Panc1 (cell line): ENCODE measurements at regions not wholly inside any gene's neighbourhood (a gene's known extent, or its start where the extent isn't known, plus 50 kb on each side); places are given as distances from the start of the nearest gene placed in this dataset.
A peak's percentile ranks its signal among the peaks of the same experiment; 100 is the strongest.

ENCODE experiments used
- ATAC-seq: fragments of 200-7000 bp; cut with Tn5 transposase; 2 replicates; pipeline ENCODE4 v1.9.1; 2020; ENCODE audit warnings: mild to moderate bottlenecking, moderate library complexity
- BruUV-seq: library from RNA; stranded (reverse); fragments of 400-500 nt; replicated peaks from 2 replicates; lab custom pipeline; 2021; lab: Mats Ljungman, UMichigan
- CTCF ChIA-PET: fragments of 300-600 bp; sonication (Branson Sonifier 250); formaldehyde crosslinking; loops from one replicate; lab custom pipeline; 2022; ENCODE audit warnings: antibody characterized with exemption; lab: Charles Lee
- POLR2A ChIA-PET: fragments of 300-600 bp; sonication (Branson Sonifier 250); formaldehyde crosslinking; loops from one replicate; lab custom pipeline; 2022; ENCODE audit warnings: antibody characterized with exemption; lab: Charles Lee
- DNase-seq: peaks from one replicate; pipeline ENCODE4 v3.0.0-alpha.2; 2010; ENCODE audit warnings: low read depth, low spot score
- H3K27ac ChIP-seq: 2 replicates; pipeline ENCODE4 v1.5.1; 2011; ENCODE audit warnings: mild to moderate bottlenecking, low read length, inconsistent platforms
- H3K27me3 ChIP-seq: fragments of 200-500 bp; sonication (Bioruptor generic); 2 replicates; pipeline ENCODE4 v1.6.0; 2014; ENCODE audit warnings: low read length, inconsistent platforms; ENCODE audit not compliant: control insufficient read depth, insufficient read depth
- H3K36me3 ChIP-seq: fragments of 200-500 bp; sonication (Bioruptor generic); 2 replicates; pipeline ENCODE4 v1.5.1; 2014; ENCODE audit warnings: inconsistent platforms, mild to moderate bottlenecking, low read length, moderate library complexity; ENCODE audit not compliant: control insufficient read depth, insufficient read depth
- H3K4me1 ChIP-seq: 2 replicates; pipeline ENCODE4 v1.5.1; 2011; ENCODE audit warnings: inconsistent platforms, mild to moderate bottlenecking, low read length, moderate library complexity; ENCODE audit not compliant: control insufficient read depth, insufficient read depth
- H3K4me3 ChIP-seq, 2 experiments: 2 replicates each; pipeline ENCODE4 v1.5.1; 2011 to 2012; ENCODE audit warnings: low read depth in 2 of 2, low read length in 2 of 2, mild to moderate bottlenecking in 2 of 2, inconsistent platforms in 1 of 2, moderate library complexity in 1 of 2
- H3K9me3 ChIP-seq: fragments of 200-500 bp; sonication (Bioruptor generic); 2 replicates; pipeline ENCODE4 v1.5.1; 2014; ENCODE audit warnings: low read depth, mild to moderate bottlenecking, inconsistent platforms, low read length, moderate library complexity; ENCODE audit not compliant: control insufficient read depth, insufficient read depth
- POLR2AphosphoS5 ChIP-seq: IDR thresholded peaks from 2 replicates; pipeline ENCODE4 v1.6.1; 2012; ENCODE audit warnings: mild to moderate bottlenecking, low read depth, low read length, moderate library complexity
- SIN3A ChIP-seq: IDR thresholded peaks from 2 replicates; pipeline ENCODE4 v1.6.1; 2012; ENCODE audit warnings: low read depth, mild to moderate bottlenecking, low read length, moderate library complexity, borderline replicate concordance; ENCODE audit not compliant: insufficient read depth
- TCF7L2 ChIP-seq: IDR thresholded peaks from 2 replicates; pipeline ENCODE4 v1.6.1; 2011; ENCODE audit warnings: mild to moderate bottlenecking, low read depth, low read length, inconsistent platforms
- in situ Hi-C: cut with HindIII; loops from 2 replicates; pipeline ENCODE4 v1.10.0; 2016; ENCODE audit warnings: low sequenced_read_pairs, low pct_unique_long_range_greater_than_20kb
- intact Hi-C: fragments of 100-400 bp; cut with micrococcal nuclease; formaldehyde crosslinking; loops from one replicate; pipeline ENCODE4 v1.10.0; 2022; ENCODE audit not compliant: unreplicated experiment
- TF ChIP-seq, protein P1 (sequence below): fragments of 450-650 bp; IDR thresholded peaks from 2 replicates; pipeline ENCODE4 v1.5.1; 2017; ENCODE audit warnings: mild to moderate bottlenecking
- TF ChIP-seq, protein P2 (sequence below), 2 experiments: IDR thresholded peaks; 2 replicates each; pipeline ENCODE4 v1.6.1; 2011 to 2012; ENCODE audit warnings: low read depth in 2 of 2, control low read depth in 1 of 2, low read length in 1 of 2, mild to moderate bottlenecking in 1 of 2, moderate library complexity in 1 of 2; ENCODE audit not compliant: insufficient read depth in 1 of 2

- ChIA-PET POLR2A (no interaction called here), CTCF (no interaction called here)
- no peak overlapping the region for H3K4me3 ChIP-seq
- no peaks in the 10 kb centered on the region for H3K4me1 ChIP-seq
- in situ Hi-C loops, result no loop called here
- H3K9me3 ChIP-seq, result no peaks in the 10 kb centered on the region
- intact Hi-C loops, result no loop called here
- H3K27ac ChIP-seq, result no peak overlapping the region
- no peak for TF ChIP-seq POLR2AphosphoS5
- TF ChIP-seq, protein P1, sequence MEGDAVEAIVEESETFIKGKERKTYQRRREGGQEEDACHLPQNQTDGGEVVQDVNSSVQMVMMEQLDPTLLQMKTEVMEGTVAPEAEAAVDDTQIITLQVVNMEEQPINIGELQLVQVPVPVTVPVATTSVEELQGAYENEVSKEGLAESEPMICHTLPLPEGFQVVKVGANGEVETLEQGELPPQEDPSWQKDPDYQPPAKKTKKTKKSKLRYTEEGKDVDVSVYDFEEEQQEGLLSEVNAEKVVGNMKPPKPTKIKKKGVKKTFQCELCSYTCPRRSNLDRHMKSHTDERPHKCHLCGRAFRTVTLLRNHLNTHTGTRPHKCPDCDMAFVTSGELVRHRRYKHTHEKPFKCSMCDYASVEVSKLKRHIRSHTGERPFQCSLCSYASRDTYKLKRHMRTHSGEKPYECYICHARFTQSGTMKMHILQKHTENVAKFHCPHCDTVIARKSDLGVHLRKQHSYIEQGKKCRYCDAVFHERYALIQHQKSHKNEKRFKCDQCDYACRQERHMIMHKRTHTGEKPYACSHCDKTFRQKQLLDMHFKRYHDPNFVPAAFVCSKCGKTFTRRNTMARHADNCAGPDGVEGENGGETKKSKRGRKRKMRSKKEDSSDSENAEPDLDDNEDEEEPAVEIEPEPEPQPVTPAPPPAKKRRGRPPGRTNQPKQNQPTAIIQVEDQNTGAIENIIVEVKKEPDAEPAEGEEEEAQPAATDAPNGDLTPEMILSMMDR, result peak; percentile 22; the same call in 1 of the 2 replicates
- no TSS peak for BruUV-seq
- peaks cover 19% of the 10 kb centered on the region for H3K27me3 ChIP-seq
- ATAC-seq (no peak), DNase-seq (no peak)
- no peaks in the 10 kb centered on the region for H3K36me3 ChIP-seq
Measured at GRCh38 chr10:63770523-63770922, 249.3 kb downstream of the REEP3 start.

- Histone ChIP-seq H3K9me3 (no peaks in the 10 kb centered on the region), H3K4me3 (no peak overlapping the region), H3K4me1 (no peaks in the 10 kb centered on the region), H3K36me3 (no peaks in the 10 kb centered on the region), H3K27me3 (peaks cover 29% of the 10 kb centered on the region), H3K27ac (no peak overlapping the region)
- no TSS peak for BruUV-seq
- TF ChIP-seq, protein P1, result no peak
- TF ChIP-seq SIN3A (no peak), POLR2AphosphoS5 (no peak), TCF7L2 (no peak)
- TF ChIP-seq, protein P2, sequence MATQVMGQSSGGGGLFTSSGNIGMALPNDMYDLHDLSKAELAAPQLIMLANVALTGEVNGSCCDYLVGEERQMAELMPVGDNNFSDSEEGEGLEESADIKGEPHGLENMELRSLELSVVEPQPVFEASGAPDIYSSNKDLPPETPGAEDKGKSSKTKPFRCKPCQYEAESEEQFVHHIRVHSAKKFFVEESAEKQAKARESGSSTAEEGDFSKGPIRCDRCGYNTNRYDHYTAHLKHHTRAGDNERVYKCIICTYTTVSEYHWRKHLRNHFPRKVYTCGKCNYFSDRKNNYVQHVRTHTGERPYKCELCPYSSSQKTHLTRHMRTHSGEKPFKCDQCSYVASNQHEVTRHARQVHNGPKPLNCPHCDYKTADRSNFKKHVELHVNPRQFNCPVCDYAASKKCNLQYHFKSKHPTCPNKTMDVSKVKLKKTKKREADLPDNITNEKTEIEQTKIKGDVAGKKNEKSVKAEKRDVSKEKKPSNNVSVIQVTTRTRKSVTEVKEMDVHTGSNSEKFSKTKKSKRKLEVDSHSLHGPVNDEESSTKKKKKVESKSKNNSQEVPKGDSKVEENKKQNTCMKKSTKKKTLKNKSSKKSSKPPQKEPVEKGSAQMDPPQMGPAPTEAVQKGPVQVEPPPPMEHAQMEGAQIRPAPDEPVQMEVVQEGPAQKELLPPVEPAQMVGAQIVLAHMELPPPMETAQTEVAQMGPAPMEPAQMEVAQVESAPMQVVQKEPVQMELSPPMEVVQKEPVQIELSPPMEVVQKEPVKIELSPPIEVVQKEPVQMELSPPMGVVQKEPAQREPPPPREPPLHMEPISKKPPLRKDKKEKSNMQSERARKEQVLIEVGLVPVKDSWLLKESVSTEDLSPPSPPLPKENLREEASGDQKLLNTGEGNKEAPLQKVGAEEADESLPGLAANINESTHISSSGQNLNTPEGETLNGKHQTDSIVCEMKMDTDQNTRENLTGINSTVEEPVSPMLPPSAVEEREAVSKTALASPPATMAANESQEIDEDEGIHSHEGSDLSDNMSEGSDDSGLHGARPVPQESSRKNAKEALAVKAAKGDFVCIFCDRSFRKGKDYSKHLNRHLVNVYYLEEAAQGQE (IDR thresholded peaks at IDR 0.05; ENCODE audit: insufficient read depth in 1 of 2, low read depth in 2 of 2, low read length in 1 of 2), result no peak
- CTCF ChIA-PET, result interaction anchor here (0.7 kb wide), 1 partner anchor 1182 kb away, joined by 3 read pairs; no protein-coding TSS in a partner anchor
- in situ Hi-C loops, result no loop called here
- POLR2A ChIA-PET, result no interaction called here
- intact Hi-C loops, result no loop called here
- DNase-seq, result no peak
- no peak for ATAC-seq
Measured at GRCh38 chr10:63772491-63772890, 251.3 kb downstream of the REEP3 start.
